T-cell (primary cell): ENCODE measurements at regions not wholly inside any gene's neighbourhood (a gene's known extent, or its start where the extent isn't known, plus 50 kb on each side); places are given as distances from the start of the nearest gene placed in this dataset.

Source experiments
- ATAC-seq, 4 experiments: fragments of 200-7000 bp in 3 of 4; fragments of 150-1000 bp in 1 of 4; cut with Tn5 transposase; replicated peaks in 1 of 4; 1 replicate in 3 of 4; 2 replicates in 1 of 4; pipeline ENCODE4 v1.10.0; 2021; ENCODE audit warnings: moderate library complexity in 3 of 4, mild to moderate bottlenecking in 2 of 4, moderate number of reproducible peaks in 1 of 4
- CTCF ChIA-PET, 2 donors: fragments of 300-600 bp; sonication (Branson Sonifier 250); formaldehyde crosslinking; loops; one replicate each; lab custom pipeline; 2022; ENCODE audit warnings: antibody characterized with exemption in 2 of 2; lab: Charles Lee
- POLR2A ChIA-PET, 2 donors: fragments of 300-600 bp; sonication (Branson Sonifier 250); formaldehyde crosslinking; loops; one replicate each; lab custom pipeline; 2022; ENCODE audit warnings: antibody characterized with exemption in 2 of 2; lab: Charles Lee
- DNase-seq, 35 experiments: peaks; one replicate each; pipeline versions ENCODE4 v3.0.0 to v3.0.0-alpha.2; 2013 to 2023
- H3K27ac ChIP-seq: one replicate; pipeline ENCODE4 v1.5.1; 2013; ENCODE audit warnings: low read length
- H3K27me3 ChIP-seq, 2 experiments: replicated peaks in 1 of 2; 1 replicate in 1 of 2; 2 replicates in 1 of 2; pipeline versions ENCODE4 v1.6.1 to v1.7.0; 2013; ENCODE audit warnings: low read length in 1 of 2, mixed read lengths in 1 of 2; ENCODE audit not compliant: control insufficient read depth in 2 of 2, insufficient read depth in 2 of 2; ENCODE audit errors: extremely low read depth in 1 of 2
- H3K36me3 ChIP-seq, 2 donors: 1 replicate in 1 of 2; 2 replicates in 1 of 2; pipeline versions ENCODE4 v1.6.1 to v1.7.0; 2013; ENCODE audit warnings: low read length in 1 of 2; ENCODE audit not compliant: control insufficient read depth in 2 of 2, insufficient read depth in 1 of 2; ENCODE audit errors: extremely low read depth in 1 of 2
- H3K4me1 ChIP-seq, 2 experiments: 1 replicate in 1 of 2; 2 replicates in 1 of 2; pipeline versions ENCODE4 v1.6.1 to v1.7.0; 2013; ENCODE audit warnings: low read length in 2 of 2, mixed read lengths in 1 of 2; ENCODE audit not compliant: insufficient read depth in 2 of 2, control insufficient read depth in 1 of 2; ENCODE audit errors: extremely low read depth in 1 of 2
- H3K4me3 ChIP-seq, 2 donors: 1 replicate in 1 of 2; 2 replicates in 1 of 2; pipeline versions ENCODE4 v1.5.1 to v1.7.0; 2013; ENCODE audit warnings: mild to moderate bottlenecking in 2 of 2, low read length in 1 of 2, moderate library complexity in 1 of 2; ENCODE audit not compliant: control insufficient read depth in 1 of 2; ENCODE audit errors: extremely low read depth in 1 of 2
- H3K9me3 ChIP-seq: 2 replicates; pipeline ENCODE4 v1.7.0; 2013
- H3K27ac Mint-ChIP-seq, 2 donors: one replicate each; pipeline ENCODE4 v1.8.0; 2020 to 2021; ENCODE audit warnings: mild to moderate bottlenecking in 2 of 2, mixed read lengths in 2 of 2
- H3K27me3 Mint-ChIP-seq, 2 donors: one replicate each; pipeline ENCODE4 v1.8.0; 2021 to 2022; ENCODE audit warnings: mixed read lengths in 2 of 2
- H3K36me3 Mint-ChIP-seq: one replicate; pipeline ENCODE4 v1.8.0; 2021; ENCODE audit warnings: mixed read lengths
- H3K4me1 Mint-ChIP-seq, 3 donors: one replicate each; pipeline ENCODE4 v1.8.0; 2020 to 2022; ENCODE audit warnings: mixed read lengths in 3 of 3, mild to moderate bottlenecking in 1 of 3
- H3K4me3 Mint-ChIP-seq, 3 donors: one replicate each; pipeline ENCODE4 v1.8.0; 2020 to 2022; ENCODE audit warnings: mild to moderate bottlenecking in 3 of 3, mixed read lengths in 3 of 3, moderate library complexity in 3 of 3
- H3K9me3 Mint-ChIP-seq, 3 donors: one replicate each; pipeline ENCODE4 v1.8.0; 2020 to 2022; ENCODE audit warnings: mixed read lengths in 3 of 3
- WGBS: methylation state at CpG from one replicate; pipeline ENCODE4 v1.1.5; 2013; ENCODE audit warnings: missing lambda C conversion rate; ENCODE audit not compliant: insufficient coverage; 5-methylcytosine and 5-hydroxymethylcytosine counted together

GRCh38 chr6:14702678-14703077 is 543.2 kb upstream of the JARID2 start:
- H3K4me1 ChIP-seq: no peaks in the 10 kb centered on the region
- peaks cover 0 to 4% of the 10 kb centered on the region in 2 experiments for H3K27me3 ChIP-seq
- H3K4me1 Mint-ChIP-seq: peaks cover 0 to 8% (median 4%) of the 10 kb centered on the region in 3 donors
- H3K4me3 ChIP-seq: no peak overlapping the region
- no CpG with 5 or more reads among the region's 5 CpGs for whole genome bisulfite sequencing
- peaks cover 0 to 6% (median 0%) of the 10 kb centered on the region in 3 donors for H3K9me3 Mint-ChIP-seq
- ChIA-PET CTCF (no interaction called here), POLR2A (no interaction called here)
- H3K27me3 Mint-ChIP-seq: no peaks in the 10 kb centered on the region
- H3K27ac Mint-ChIP-seq: no peak overlapping the region
- H3K36me3 Mint-ChIP-seq: no peaks in the 10 kb centered on the region
- DNase-seq: no peak
- no peak overlapping the region for H3K4me3 Mint-ChIP-seq
- no peak for ATAC-seq
- H3K9me3 ChIP-seq: no peaks in the 10 kb centered on the region
- no peak overlapping the region for H3K27ac ChIP-seq
- no peaks in the 10 kb centered on the region for H3K36me3 ChIP-seq

GRCh38 chr6:14703586-14703985 is 542.3 kb upstream of the JARID2 start:
- H3K36me3 ChIP-seq: no peaks in the 10 kb centered on the region
- ChIA-PET CTCF (no interaction called here), POLR2A (interaction anchor here in 1 of 2 donors (0.6 kb wide), 1 partner anchor 13 kb away, joined by 3 read pairs; no protein-coding TSS in a partner anchor)
- no peak overlapping the region for H3K4me3 ChIP-seq
- Mint-ChIP-seq H3K9me3 (peaks cover 0 to 6% (median 0%) of the 10 kb centered on the region in 3 donors), H3K4me1 (peaks cover 0 to 12% (median 4%) of the 10 kb centered on the region in 3 donors), H3K4me3 (no peak overlapping the region), H3K36me3 (no peaks in the 10 kb centered on the region), H3K27ac (no peak overlapping the region), H3K27me3 (no peaks in the 10 kb centered on the region)
- no peaks in the 10 kb centered on the region for H3K9me3 ChIP-seq
- H3K4me1 ChIP-seq: no peaks in the 10 kb centered on the region
- WGBS: 93% methylated on average over 5 of the region's 5 CpGs
- ATAC-seq (no peak), DNase-seq (no peak)
- peaks cover 0 to 4% of the 10 kb centered on the region in 2 experiments for H3K27me3 ChIP-seq
- H3K27ac ChIP-seq: no peak overlapping the region

GRCh38 chr6:14704383-14705271 is 541.2 kb upstream of the JARID2 start:
- no peaks in the 10 kb centered on the region for H3K36me3 ChIP-seq
- H3K4me3 ChIP-seq: no peak overlapping the region
- 82% methylated on average over 4 of the region's 10 CpGs for WGBS
- H3K4me1 Mint-ChIP-seq: peaks cover 0 to 12% (median 4%) of the 10 kb centered on the region in 3 donors
- H3K27me3 ChIP-seq: peaks cover 0 to 4% of the 10 kb centered on the region in 2 experiments
- H3K27ac ChIP-seq: no peak overlapping the region
- ChIA-PET CTCF (no interaction called here), POLR2A (no interaction called here)
- H3K36me3 Mint-ChIP-seq: no peaks in the 10 kb centered on the region
- H3K4me1 ChIP-seq: no peaks in the 10 kb centered on the region
- H3K27ac Mint-ChIP-seq: no peak overlapping the region
- ATAC-seq (no peak), DNase-seq (no peak)
- peaks cover 0 to 6% (median 0%) of the 10 kb centered on the region in 3 donors for H3K9me3 Mint-ChIP-seq
- no peaks in the 10 kb centered on the region for H3K27me3 Mint-ChIP-seq
- H3K9me3 ChIP-seq: no peaks in the 10 kb centered on the region
- H3K4me3 Mint-ChIP-seq: no peak overlapping the region

- H3K9me3 Mint-ChIP-seq: peaks cover 0 to 6% (median 0%) of the 10 kb centered on the region in 3 donors
- Histone ChIP-seq H3K36me3 (no peaks in the 10 kb centered on the region), H3K27ac (no peak overlapping the region), H3K4me1 (peaks cover 0 to under 1% of the 10 kb centered on the region in 2 experiments), H3K9me3 (no peaks in the 10 kb centered on the region), H3K4me3 (no peak overlapping the region), H3K27me3 (peaks cover 0 to 4% of the 10 kb centered on the region in 2 experiments)
- peaks cover 1 to 12% (median 4%) of the 10 kb centered on the region in 3 donors for H3K4me1 Mint-ChIP-seq
- H3K27ac Mint-ChIP-seq: no peak overlapping the region
- no peaks in the 10 kb centered on the region for H3K27me3 Mint-ChIP-seq
- ChIA-PET POLR2A (no interaction called here), CTCF (no interaction called here)
- no peak overlapping the region for H3K4me3 Mint-ChIP-seq
- DNase-seq (no peak), ATAC-seq (no peak)
- no peaks in the 10 kb centered on the region for H3K36me3 Mint-ChIP-seq
- WGBS: no CpG with 5 or more reads among the region's 4 CpGs
Measured at GRCh38 chr6:14705841-14706377, 540.0 kb upstream of the JARID2 start.

- Histone ChIP-seq H3K9me3 (no peaks in the 10 kb centered on the region), H3K27me3 (peaks cover 0 to 4% of the 10 kb centered on the region in 2 experiments), H3K36me3 (no peaks in the 10 kb centered on the region), H3K4me1 (peaks cover 0 to 6% of the 10 kb centered on the region in 2 experiments), H3K4me3 (no peak overlapping the region), H3K27ac (no peak overlapping the region)
- ChIA-PET CTCF (no interaction called here), POLR2A (no interaction called here)
- 51% methylated on average over 6 of the region's 12 CpGs for WGBS
- Mint-ChIP-seq H3K27me3 (no peaks in the 10 kb centered on the region), H3K36me3 (no peaks in the 10 kb centered on the region), H3K4me3 (no peak overlapping the region), H3K4me1 (peaks cover 6 to 18% (median 9%) of the 10 kb centered on the region in 3 donors), H3K9me3 (peaks cover 0 to 6% (median 0%) of the 10 kb centered on the region in 3 donors), H3K27ac (no peak overlapping the region)
- peak in 1 of 4 experiments; percentile 48 for ATAC-seq
- no peak for DNase-seq
Measured at GRCh38 chr6:14706378-14706929, 539.4 kb upstream of the JARID2 start.

GRCh38 chr6:14707276-14707675 is 538.6 kb upstream of the JARID2 start:
- ATAC-seq (no peak), DNase-seq (no peak)
- ChIA-PET POLR2A (no interaction called here), CTCF (no interaction called here)
- no peak overlapping the region for H3K4me3 ChIP-seq
- H3K27me3 ChIP-seq: peaks cover 0 to 4% of the 10 kb centered on the region in 2 experiments
- H3K27me3 Mint-ChIP-seq: no peaks in the 10 kb centered on the region
- no peaks in the 10 kb centered on the region for H3K36me3 ChIP-seq
- H3K27ac ChIP-seq: no peak overlapping the region
- H3K4me1 ChIP-seq: peaks cover 0 to 7% of the 10 kb centered on the region in 2 experiments
- H3K9me3 Mint-ChIP-seq: peaks cover 0 to 6% (median 0%) of the 10 kb centered on the region in 3 donors
- no peaks in the 10 kb centered on the region for H3K36me3 Mint-ChIP-seq
- peaks cover 6 to 18% (median 9%) of the 10 kb centered on the region in 3 donors for H3K4me1 Mint-ChIP-seq
- H3K4me3 Mint-ChIP-seq: no peak overlapping the region
- H3K27ac Mint-ChIP-seq: no peak overlapping the region
- no peaks in the 10 kb centered on the region for H3K9me3 ChIP-seq
